ENCODE measurements at regions not wholly inside any gene's neighbourhood (a gene's known extent, or its start where the extent isn't known, plus 50 kb on each side); places are given as distances from the start of the nearest gene placed in this dataset.

- no peak for TF ChIP-seq CTCF (IDR thresholded peaks at IDR 0.05)
- no peak for TF ChIP-seq EZH2 (IDR thresholded peaks at IDR 0.05; ENCODE audit: borderline replicate concordance, insufficient read depth, low read depth, low read length, poor library complexity, severe bottlenecking)
These were observed 243.8 kb upstream of the JADE1 start for GRCh38 chr4:128565565-128566186.
